H7 (cell line): ENCODE measurements at regions not wholly inside any gene's neighbourhood (a gene's known extent, or its start where the extent isn't known, plus 50 kb on each side); places are given as distances from the start of the nearest gene placed in this dataset.
"Not testable (repeated sequence)": the region's sequence is repeated elsewhere in the genome, so short reads cannot be mapped to it uniquely, and the experiment has no call there.

Experiments
- DNase-seq: peaks from one replicate; pipeline ENCODE4 v3.0.0; 2012
- H3K27me3 ChIP-seq: 2 replicates; pipeline ENCODE4 v1.6.0; 2011; ENCODE audit warnings: mild to moderate bottlenecking, low read length; ENCODE audit not compliant: control insufficient read depth, insufficient read depth
- H3K36me3 ChIP-seq: replicated peaks from 2 replicates; pipeline ENCODE4 v1.5.1; 2011; ENCODE audit warnings: low read length; ENCODE audit not compliant: control insufficient read depth, insufficient read depth
- H3K4me3 ChIP-seq: 2 replicates; pipeline ENCODE4 v1.5.1; 2011; ENCODE audit warnings: low read depth, mild to moderate bottlenecking, control low read depth, low read length, moderate library complexity; ENCODE audit not compliant: insufficient read depth

DNA sequence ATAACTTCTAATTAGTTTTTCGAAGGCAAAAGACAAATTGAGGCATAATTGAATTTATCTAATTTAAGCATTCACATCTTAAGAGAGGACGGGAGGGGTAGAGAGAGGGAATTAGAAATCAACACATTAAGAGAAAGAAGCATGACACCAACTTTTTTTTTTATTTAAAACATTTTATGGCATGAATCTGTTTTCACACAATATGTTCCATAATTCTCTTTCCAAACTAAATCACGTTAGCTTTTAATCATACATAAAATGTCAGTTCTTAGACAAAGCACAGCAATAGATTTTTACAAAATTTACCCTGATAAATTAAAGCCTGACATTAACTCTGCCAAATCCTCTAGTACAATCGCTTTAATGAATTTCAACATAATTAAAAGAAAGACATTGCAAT lies 600.8 kb upstream of the ROBO1 start:
- no peaks in the 10 kb centered on the region for H3K36me3 ChIP-seq
- H3K4me3 ChIP-seq: no peak overlapping the region
- no peak for DNase-seq
- no peaks in the 10 kb centered on the region for H3K27me3 ChIP-seq

DNA sequence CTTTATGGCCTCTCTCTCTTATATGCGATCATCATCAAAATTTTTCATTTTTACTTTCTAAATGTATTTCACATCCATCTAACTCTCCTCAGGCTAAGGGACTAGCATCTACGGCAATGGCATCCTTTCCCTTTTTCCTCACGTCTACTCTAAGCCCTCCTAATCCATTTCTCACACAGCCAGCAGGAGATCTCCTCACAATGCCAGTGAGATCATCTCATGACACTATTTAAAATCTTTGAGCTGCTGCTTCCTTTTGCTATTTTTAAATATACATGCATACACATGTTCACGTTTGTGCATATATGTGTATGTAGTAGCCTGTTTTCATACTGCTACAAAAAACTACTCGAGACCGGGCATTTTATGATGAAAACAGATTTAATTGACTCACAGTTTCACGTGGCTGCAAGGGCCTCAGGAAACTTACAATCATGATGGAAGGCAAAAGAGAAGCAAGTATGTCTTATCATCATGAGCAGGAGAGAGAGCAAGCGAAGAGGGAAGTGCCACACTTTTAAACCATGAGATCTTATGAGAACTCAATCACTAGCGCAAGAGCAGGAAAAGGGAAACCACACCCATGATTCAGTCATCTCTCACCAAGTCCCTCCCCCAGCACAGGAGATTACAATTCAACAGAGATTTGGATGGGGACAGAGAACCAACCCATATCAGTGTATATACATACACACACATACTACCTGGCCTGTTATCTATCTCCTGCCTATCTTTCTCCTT lies 599.2 kb upstream of the ROBO1 start:
- Histone ChIP-seq H3K4me3 (no peak overlapping the region), H3K36me3 (no peaks in the 10 kb centered on the region), H3K27me3 (no peaks in the 10 kb centered on the region)
- DNase-seq: no peak

DNA sequence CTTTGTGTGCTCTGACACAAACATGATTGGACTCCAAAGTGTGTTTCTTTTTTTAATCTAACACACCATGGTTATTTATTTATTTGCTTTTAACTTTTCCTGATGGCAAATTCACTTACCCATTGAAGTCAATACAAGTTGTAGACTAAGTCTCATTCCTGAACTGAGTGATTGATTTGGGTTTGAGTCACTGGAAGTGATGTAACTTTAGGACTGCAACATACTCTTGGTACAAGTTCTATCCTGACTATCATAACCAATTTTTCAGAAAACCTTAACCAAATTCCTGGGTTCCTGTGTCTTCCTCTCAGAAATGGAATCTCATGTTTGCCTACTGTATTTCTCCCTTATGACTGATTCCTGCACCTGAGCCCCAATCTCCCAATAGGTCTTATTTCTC lies 590.0 kb upstream of the ROBO1 start:
- no peaks in the 10 kb centered on the region for H3K27me3 ChIP-seq
- H3K4me3 ChIP-seq: no peak overlapping the region
- DNase-seq: no peak
- H3K36me3 ChIP-seq: no peaks in the 10 kb centered on the region

- H3K36me3 ChIP-seq: no peaks in the 10 kb centered on the region
- no peak overlapping the region for H3K4me3 ChIP-seq
- H3K27me3 ChIP-seq: no peaks in the 10 kb centered on the region
- no peak for DNase-seq
These were observed 587.3 kb upstream of the ROBO1 start for GRCh38 chr3:80355144-80355543.

GRCh38 chr3:80351201-80351600 lies 583.4 kb upstream of the ROBO1 start:
- DNase-seq: no peak
- H3K4me3 ChIP-seq: no peak overlapping the region
- no peaks in the 10 kb centered on the region for H3K36me3 ChIP-seq
- no peaks in the 10 kb centered on the region for H3K27me3 ChIP-seq

- no peak for DNase-seq
- Histone ChIP-seq H3K4me3 (no peak overlapping the region), H3K27me3 (no peaks in the 10 kb centered on the region), H3K36me3 (no peaks in the 10 kb centered on the region)
These were observed 583.0 kb upstream of the ROBO1 start for GRCh38 chr3:80350771-80351170.

DNA sequence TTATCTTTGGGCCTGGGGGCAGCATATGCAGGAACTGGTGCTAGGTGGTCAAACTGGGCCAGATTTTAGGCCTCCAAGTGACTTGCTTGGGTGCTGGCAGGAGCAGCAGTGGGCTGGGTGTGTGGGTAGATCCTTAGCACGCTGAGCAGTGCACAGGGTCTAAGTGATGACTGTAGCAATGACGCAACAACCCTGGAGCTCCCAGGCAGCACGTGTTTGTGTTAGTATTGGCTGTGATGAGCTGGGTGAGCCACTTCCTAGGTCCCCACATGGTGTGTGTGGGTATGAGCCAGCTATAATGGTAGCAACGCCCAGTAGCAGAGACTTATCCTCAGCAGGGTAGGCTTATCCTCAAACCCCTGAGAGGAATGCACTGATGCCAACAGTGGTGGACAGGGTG lies 570.6 kb upstream of the ROBO1 start:
- Histone ChIP-seq H3K27me3 (no peaks in the 10 kb centered on the region), H3K4me3 (no peak overlapping the region), H3K36me3 (no peaks in the 10 kb centered on the region)
- no peak for DNase-seq

DNA sequence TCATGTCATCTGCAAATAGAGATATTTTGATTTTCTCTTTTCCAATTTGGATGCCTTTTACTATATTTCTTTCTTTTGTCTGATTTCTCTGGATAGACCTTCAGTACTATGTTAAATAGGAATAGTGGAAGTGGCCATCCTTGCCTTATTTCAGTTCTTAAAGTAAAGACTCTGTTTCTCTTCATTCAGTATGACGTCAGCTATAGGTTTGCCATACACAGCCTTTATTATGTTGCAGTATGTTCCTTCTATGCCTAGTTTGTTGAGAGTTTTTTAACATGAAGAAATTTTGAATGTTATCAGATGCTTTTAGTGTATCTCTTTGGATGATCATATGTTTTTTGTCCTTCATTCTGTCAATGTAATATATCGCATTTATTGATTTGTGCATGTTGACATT lies 566.7 kb upstream of the ROBO1 start:
- Histone ChIP-seq H3K27me3 (no peaks in the 10 kb centered on the region), H3K36me3 (no peaks in the 10 kb centered on the region), H3K4me3 (no peak overlapping the region)
- DNase-seq: no peak

DNA sequence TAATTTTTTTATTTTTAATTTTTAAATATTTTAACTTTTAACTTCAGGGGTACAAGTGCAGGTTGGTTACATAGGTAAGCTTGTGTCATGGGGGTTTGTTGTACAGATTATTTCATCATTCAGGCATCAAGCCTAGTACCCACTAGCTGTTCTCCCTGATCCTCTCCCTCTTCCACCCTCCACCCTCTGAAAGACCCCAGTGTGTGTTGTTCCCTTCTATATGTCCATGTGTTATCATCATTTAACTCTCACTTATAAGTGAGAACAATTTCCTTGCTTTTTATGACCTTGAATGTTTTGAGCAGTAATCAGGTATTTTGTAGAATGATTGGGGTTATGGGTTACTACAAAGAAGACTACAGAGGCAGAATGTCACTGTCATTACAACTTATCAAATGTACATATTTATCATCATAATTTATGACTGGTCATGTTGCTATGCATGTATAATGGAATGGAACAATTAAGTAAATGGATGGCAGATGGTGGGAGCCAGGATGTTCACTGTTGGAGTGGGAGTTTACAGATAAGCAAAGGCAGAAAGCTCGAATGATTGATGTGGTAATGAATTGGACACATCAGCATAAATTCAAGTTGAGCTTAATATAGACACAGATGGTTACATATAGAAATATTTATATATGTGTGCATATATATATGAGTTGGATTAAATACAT lies 563.8 kb upstream of the ROBO1 start:
- no peak for DNase-seq
- Histone ChIP-seq H3K4me3 (no peak overlapping the region), H3K27me3 (no peaks in the 10 kb centered on the region), H3K36me3 (no peaks in the 10 kb centered on the region)

DNA sequence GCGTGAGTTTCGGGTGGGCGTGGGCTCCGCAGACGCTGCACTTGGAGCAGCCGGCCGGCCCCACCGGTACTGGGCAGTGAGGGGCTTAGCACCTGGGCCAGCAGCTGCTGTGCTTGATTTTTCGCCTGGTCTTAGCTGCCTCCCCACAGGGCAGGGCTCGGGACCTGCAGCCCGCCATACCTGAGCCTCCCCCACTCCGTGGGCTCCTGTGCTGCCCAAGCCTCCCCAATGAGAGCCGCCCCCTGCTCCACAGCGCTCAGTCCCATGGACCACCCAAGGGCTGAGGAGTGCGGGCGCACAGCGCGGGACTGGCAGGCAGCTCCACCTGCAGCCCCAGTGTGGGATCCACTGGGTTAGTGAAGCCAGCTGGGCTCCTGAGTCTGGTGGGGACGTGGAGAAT lies 546.7 kb upstream of the ROBO1 start:
- H3K4me3 ChIP-seq, DNase-seq, H3K36me3 ChIP-seq, H3K27me3 ChIP-seq: not testable (repeated sequence)

DNA sequence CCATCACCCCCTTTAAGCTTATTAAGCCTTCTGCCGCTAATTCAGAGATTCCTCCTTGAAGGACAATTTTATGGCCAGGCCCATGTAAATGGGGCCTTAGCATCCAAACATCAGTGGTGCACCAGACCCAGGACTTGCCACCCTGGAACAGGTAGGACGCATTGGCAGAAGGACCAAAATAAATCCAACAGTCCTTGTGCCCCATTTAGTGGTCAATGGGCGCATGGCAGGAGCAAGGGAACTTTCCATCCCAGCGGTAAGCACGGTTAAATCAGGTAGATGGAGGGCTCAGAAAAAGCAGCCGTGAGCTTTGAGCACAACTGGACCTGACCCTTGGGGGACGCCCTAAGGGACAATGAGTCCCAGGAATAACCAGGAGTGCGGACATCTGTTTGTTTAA lies 540.8 kb upstream of the ROBO1 start:
- Histone ChIP-seq H3K27me3 (no peaks in the 10 kb centered on the region), H3K4me3 (no peak overlapping the region)
- DNase-seq: no peak

GRCh38 chr3:80307844-80308243 lies 540.0 kb upstream of the ROBO1 start:
- Histone ChIP-seq H3K36me3 (no peaks in the 10 kb centered on the region), H3K27me3 (no peaks in the 10 kb centered on the region), H3K4me3 (no peak overlapping the region)
- DNase-seq: no peak

More for the DNA sequence above, 540.8 kb upstream of the ROBO1 start:
- no peaks in the 10 kb centered on the region for H3K36me3 ChIP-seq

GRCh38 chr3:80297720-80298119 lies 529.9 kb upstream of the ROBO1 start:
- no peak for DNase-seq
- no peaks in the 10 kb centered on the region for H3K27me3 ChIP-seq
- H3K4me3 ChIP-seq: no peak overlapping the region
- H3K36me3 ChIP-seq: no peaks in the 10 kb centered on the region

DNA sequence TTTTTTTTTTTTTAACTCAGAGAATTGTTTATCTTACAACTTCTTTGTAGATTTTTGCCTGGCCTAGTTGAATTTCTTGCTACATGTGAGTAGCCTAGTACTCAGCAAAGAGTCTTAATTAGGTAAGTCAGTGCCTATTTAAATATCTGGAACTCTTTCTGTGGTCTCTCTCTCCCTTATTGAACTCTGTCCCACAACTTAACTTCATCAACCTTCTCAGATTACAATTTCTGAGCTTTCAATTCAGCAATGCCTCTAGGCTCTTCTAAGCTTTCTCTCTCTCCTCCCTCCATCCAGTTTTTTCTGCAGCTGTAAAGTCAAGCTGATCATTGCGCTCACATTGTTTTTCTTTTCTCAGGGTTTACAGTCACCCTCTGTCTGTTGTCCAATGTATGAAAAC lies 517.6 kb upstream of the ROBO1 start:
- H3K27me3 ChIP-seq: no peaks in the 10 kb centered on the region
- no peak for DNase-seq
- H3K4me3 ChIP-seq: no peak overlapping the region
- no peaks in the 10 kb centered on the region for H3K36me3 ChIP-seq

DNA sequence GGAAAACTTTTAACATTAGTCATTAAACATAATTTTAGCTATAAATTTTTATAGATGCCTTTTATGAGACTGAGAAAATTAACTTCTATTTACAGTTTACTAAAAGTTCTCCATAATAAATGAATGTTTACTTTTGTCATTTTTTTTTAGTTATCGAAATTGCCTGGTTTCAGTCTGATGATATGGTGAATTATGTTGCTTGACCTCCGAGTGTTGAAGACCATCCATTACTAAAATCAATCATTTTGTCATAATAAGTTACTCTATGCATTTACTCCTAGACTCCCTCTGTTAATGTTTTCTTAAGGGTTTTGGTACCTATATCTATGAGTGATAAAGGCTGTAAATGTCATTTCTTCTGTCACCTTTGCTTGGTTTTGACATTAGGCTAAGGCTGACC lies 516.0 kb upstream of the ROBO1 start:
- no peak overlapping the region for H3K4me3 ChIP-seq
- H3K27me3 ChIP-seq: no peaks in the 10 kb centered on the region
- DNase-seq: no peak
- H3K36me3 ChIP-seq: no peaks in the 10 kb centered on the region
